Kidney (tissue), 13 donors: ENCODE measurements at regions not wholly inside any gene's neighbourhood (a gene's known extent, or its start where the extent isn't known, plus 50 kb on each side); places are given as distances from the start of the nearest gene placed in this dataset.
"Not testable (repeated sequence)": the region's sequence is repeated elsewhere in the genome, so short reads cannot be mapped to it uniquely, and the experiment has no call there.

Experiments used
- DNase-seq, 5 donors: peaks; one replicate each; pipeline ENCODE4 v3.0.0-alpha.2; 2013 to 2020
- FAIRE-seq: peaks from 2 replicates; lab custom pipeline; 2012; peaks lifted over from hg19 to GRCh38; lab: Jason Lieb, UNC
- H3K27ac ChIP-seq, 2 donors: one replicate each; pipeline ENCODE4 v1.7.0; 2013; ENCODE audit warnings: low read depth in 2 of 2, low read length in 2 of 2, inconsistent platforms in 1 of 2
- H3K27me3 ChIP-seq: one replicate; pipeline ENCODE4 v1.7.1; 2013; ENCODE audit warnings: low read length, inconsistent platforms; ENCODE audit not compliant: control insufficient read depth, insufficient read depth
- H3K36me3 ChIP-seq, 3 donors: one replicate each; pipeline versions ENCODE4 v1.7.0 to v1.7.1; 2013; ENCODE audit warnings: low read length in 3 of 3, control low read depth in 1 of 3, inconsistent platforms in 1 of 3; ENCODE audit not compliant: insufficient read depth in 3 of 3, control insufficient read depth in 2 of 3
- H3K4me1 ChIP-seq, 3 donors: one replicate each; pipeline versions ENCODE4 v1.7.0 to v1.7.1; 2013; ENCODE audit warnings: low read length in 3 of 3, inconsistent platforms in 1 of 3, low read depth in 1 of 3; ENCODE audit not compliant: control insufficient read depth in 2 of 3, insufficient read depth in 2 of 3
- H3K4me3 ChIP-seq, 3 donors: one replicate each; pipeline versions ENCODE4 v1.7.0 to v1.8.1; 2013; ENCODE audit warnings: low read length in 3 of 3, control low read depth in 1 of 3, inconsistent platforms in 1 of 3
- H3K9ac ChIP-seq, 3 donors: one replicate each; pipeline versions ENCODE4 v1.7.0 to v1.7.1; 2013; ENCODE audit warnings: low read length in 3 of 3, control low read depth in 1 of 3, inconsistent platforms in 1 of 3
- H3K9me3 ChIP-seq, 3 donors: one replicate each; pipeline versions ENCODE4 v1.7.0 to v1.7.1; 2013; ENCODE audit warnings: low read length in 3 of 3, control low read depth in 1 of 3, inconsistent platforms in 1 of 3; ENCODE audit not compliant: control insufficient read depth in 2 of 3, insufficient read depth in 1 of 3
- CTCF ChIP-seq: IDR thresholded peaks from 3 replicates; pipeline ENCODE4 v1.5.1; 2012; ENCODE audit warnings: mild to moderate bottlenecking, moderate library complexity, borderline replicate concordance; ENCODE audit not compliant: insufficient read depth; ENCODE audit errors: extremely low read depth
- intact Hi-C: fragments of 100-400 bp; cut with DNase I; formaldehyde crosslinking; loops from one replicate; pipeline ENCODE4 v1.11.1; 2022
- donor health status: control.
- donor health status: control.
- donor health status: control.
- donor health status: control.
- donor health status: control.
- donor health status: DM: yes; HTN: yes; CAD: no.
- donor health status: Normal renal cell carcinoma (clear cell type).

DNA sequence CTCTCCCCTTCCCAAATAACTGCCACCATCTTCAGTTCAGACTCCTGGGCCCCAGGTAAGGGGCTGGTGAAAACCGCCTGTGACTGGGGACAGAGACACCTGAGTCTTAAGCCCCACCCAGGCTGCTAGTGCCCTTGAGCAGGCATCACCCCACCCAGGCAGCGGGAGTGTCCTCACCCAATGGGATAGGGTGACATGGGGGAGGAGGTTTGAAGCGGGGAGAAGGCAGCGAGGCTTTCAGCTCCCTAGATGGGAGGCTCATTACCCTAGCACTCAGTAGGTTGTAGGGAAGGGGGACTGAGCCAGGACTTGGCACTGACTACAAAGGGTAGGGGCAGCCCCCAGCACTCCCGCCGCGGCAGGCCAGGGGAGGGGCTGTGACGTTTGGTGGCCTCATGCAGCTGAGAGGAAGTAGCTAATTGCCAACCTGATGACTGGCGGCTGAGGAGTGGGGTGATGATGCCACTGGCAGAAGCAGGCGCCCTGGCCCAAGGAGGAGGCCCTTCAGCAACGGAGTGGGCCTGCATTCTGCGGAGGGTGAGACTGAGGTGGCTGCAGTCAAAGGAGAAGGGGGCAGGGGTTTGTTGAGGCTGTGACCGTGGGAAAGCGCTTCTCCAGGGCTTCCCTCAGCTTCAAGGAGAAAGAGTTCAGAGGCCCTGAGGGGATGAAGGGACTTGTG, 126.9 kb downstream of the MRPL14 start:
- H3K4me3 ChIP-seq: no peak overlapping the region
- intact Hi-C loops: no loop called here

GRCh38 chr6:43999628-44000027, 127.6 kb downstream of the MRPL14 start:
- no peak for FAIRE-seq
- intact Hi-C loops: no loop called here

More for the DNA sequence above, 126.9 kb downstream of the MRPL14 start:
- peaks cover 0 to 17% (median 12%) of the 10 kb centered on the region in 3 donors for H3K4me1 ChIP-seq
- H3K9ac ChIP-seq: no peak overlapping the region
- DNase-seq: peak; percentile 41 to 69 (median 65)
- no peaks in the 10 kb centered on the region for H3K36me3 ChIP-seq
- FAIRE-seq: no peak
- H3K27me3 ChIP-seq: peaks cover 2% of the 10 kb centered on the region
- TF ChIP-seq CTCF: no peak
- no peaks in the 10 kb centered on the region for H3K9me3 ChIP-seq
- H3K27ac ChIP-seq: peak overlapping the region; percentile 51 to 86

DNA sequence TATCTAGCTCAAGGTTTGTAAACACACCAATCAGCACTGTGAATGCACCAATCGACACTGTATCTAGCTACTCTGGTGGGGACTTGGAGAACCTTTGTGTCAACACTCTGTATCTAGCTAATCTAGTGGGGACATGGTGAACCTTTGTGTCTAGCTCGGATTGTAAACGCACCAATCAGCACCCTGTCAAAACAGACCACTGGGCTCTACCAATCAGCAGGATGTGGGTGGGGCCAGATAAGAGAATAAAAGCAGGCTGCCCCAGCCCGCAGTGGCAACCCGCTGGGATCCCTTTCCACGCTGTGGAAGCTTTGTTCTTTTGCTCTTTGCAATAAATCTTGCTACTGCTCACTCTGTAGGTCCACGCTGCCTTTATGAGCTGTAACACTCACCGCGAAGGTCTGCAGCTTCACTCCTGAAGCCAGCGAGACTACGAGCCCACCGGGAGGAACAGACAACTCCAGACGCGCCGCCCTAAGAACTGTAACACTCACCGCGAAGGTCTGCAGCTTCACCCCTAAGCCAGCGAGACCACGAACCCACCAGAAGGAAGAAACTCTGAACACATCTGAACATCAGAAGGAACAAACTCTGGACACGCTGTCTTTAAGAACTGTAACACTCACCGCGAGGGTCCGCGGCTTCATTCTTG, 128.5 kb downstream of the MRPL14 start:
- H3K27me3 ChIP-seq, intact Hi-C loops, H3K36me3 ChIP-seq, FAIRE-seq, H3K9ac ChIP-seq, H3K4me3 ChIP-seq, H3K27ac ChIP-seq, H3K9me3 ChIP-seq: not testable (repeated sequence)
- peaks cover 4 to 20% (median 7%) of the 10 kb centered on the region in 3 donors for H3K4me1 ChIP-seq
- peak in 2 of 5 donors; percentile 28 to 46 for DNase-seq

More at GRCh38 chr6:43999628-44000027, 127.6 kb downstream of the MRPL14 start:
- no peaks in the 10 kb centered on the region for H3K36me3 ChIP-seq
- peaks cover 2% of the 10 kb centered on the region for H3K27me3 ChIP-seq
- peaks cover 0 to 14% (median 9%) of the 10 kb centered on the region in 3 donors for H3K4me1 ChIP-seq
- H3K9me3 ChIP-seq: no peaks in the 10 kb centered on the region
- peak in 2 of 5 donors; percentile 30 to 32 for DNase-seq
- no peak overlapping the region for H3K4me3 ChIP-seq
- peak overlapping the region in 1 of 2 donors; percentile 86 for H3K27ac ChIP-seq
- no peak for TF ChIP-seq CTCF
- no peak overlapping the region for H3K9ac ChIP-seq

DNA sequence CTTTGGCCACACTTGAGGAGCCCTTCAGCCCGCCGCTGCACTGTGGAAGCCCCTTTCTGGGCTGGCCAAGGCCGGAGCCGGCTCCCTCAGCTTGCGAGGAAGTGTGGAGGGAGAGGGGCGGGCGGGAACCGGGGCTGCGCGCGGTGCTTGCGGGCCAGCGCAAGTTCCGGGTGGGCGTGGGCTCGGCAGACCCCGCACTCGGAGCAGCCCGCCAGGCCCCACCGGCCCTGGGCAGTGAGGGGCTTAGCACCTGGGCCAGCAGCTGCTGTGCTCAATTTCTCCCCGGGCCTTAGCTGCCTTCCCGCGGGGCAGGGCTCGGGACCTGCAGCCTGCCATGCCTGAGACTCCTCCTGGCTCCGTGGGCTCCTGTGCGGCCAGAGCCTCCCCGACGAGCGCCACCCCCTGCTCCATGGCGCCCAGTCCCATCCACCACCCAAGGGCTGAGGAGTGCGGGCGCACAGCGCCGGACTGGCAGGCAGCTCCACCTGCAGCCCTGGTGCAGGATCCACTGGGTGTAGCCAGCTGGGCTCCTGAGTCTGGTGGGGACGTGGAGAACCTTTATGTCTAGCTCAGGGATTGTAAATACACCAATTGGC, 129.2 kb downstream of the MRPL14 start:
- H3K9ac ChIP-seq, FAIRE-seq, intact Hi-C loops, H3K9me3 ChIP-seq, H3K4me3 ChIP-seq, H3K36me3 ChIP-seq, H3K27me3 ChIP-seq, H3K27ac ChIP-seq: not testable (repeated sequence)
- peaks cover 4 to 20% (median 10%) of the 10 kb centered on the region in 3 donors for H3K4me1 ChIP-seq
- peak in 1 of 5 donors; percentile 30 for DNase-seq
